HG03108 (cell line): ENCODE measurements at regions not wholly inside any gene's neighbourhood (a gene's known extent, or its start where the extent isn't known, plus 50 kb on each side); places are given as distances from the start of the nearest gene placed in this dataset.
"Not testable (repeated sequence)": the region's sequence is repeated elsewhere in the genome, so short reads cannot be mapped to it uniquely, and the experiment has no call there.

Source experiments
- ATAC-seq: cut with Tn5 transposase; IDR thresholded peaks from one replicate; pipeline ENCODE4 v1.9.1; 2021; ENCODE audit warnings: moderate library complexity; ENCODE audit not compliant: unreplicated experiment

GRCh38 chr5:62933261-62933660, 354.6 kb downstream of the LRRC70 start:
- ATAC-seq, result no peak

DNA sequence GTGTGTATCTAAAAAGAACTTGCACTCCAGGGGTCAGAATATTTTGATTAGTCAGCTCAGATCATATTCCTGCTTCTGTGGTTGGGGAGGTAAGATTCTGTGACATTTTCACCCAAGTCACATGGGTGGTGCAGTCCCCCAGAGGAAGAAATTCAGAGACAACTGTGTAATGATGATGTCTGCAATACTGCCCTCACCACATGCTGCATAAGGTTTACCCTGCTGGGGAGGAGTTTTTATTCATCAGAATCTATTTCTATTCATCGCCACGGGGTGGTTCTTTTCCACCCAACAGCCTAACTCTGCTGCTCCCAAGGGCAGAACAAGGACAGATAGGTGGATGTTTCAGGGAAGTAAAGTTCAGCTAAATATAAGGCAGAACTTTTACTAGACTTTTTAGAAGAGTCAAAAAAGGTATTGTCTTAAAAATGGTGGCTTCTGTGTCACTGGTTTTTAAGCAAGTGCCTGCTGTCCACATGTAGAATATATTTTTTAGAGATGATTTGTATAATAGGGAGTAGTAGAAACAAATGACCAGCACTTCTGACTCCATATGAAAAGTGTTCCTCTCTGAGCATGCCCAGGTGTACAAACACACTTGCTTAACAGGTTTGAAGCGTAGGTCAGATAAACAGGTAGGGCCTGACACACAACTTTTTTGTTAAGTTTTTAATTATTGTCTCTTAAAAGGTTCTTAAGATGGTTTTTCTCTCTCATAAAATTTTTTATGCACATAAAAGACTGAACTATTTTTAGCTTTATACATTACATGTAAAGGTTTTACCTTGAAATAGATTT, 352.7 kb downstream of the LRRC70 start:
- ATAC-seq, result no peak

DNA sequence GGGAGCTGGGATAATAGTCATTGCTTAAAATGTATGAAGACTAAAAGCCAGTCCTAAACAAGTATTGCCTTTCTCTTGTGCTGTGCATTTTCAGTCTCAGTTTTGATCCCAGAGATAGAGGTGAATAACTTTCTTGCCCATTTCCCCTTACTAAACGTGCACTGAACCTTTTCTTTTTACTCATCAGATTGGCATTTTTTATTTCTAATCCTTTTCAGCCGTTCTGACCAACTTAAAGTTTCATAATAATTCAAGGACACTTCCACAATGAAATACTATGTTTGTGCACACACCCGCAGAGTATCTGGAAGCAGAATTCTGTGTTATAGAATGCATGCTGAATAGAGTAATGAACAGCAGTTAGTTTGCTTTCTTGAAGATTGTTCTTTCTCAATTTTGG, 343.6 kb downstream of the LRRC70 start:
- ATAC-seq, result no peak

DNA sequence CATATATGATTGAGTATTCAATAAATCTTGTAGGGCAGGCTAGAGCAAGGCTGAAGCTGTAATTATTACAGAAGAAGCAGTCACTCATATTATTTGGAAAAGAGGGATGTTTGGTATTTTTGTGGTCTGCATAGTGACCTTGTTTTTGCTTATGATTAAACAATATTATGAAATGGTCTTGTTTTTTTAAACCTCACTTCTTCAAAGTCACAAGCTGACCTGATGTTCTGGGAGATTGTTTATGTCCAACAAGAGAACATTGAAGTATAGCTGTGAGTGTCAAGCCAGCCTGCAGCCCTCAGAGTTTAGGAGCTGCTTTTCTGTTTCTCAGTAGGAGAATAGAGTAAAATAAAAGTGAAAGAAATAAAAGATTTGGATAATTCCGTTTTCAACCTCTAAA, 342.2 kb downstream of the LRRC70 start:
- ATAC-seq, result no peak

- ATAC-seq, result no peak
Measured at GRCh38 chr5:62909326-62909725, 330.7 kb downstream of the LRRC70 start.

DNA sequence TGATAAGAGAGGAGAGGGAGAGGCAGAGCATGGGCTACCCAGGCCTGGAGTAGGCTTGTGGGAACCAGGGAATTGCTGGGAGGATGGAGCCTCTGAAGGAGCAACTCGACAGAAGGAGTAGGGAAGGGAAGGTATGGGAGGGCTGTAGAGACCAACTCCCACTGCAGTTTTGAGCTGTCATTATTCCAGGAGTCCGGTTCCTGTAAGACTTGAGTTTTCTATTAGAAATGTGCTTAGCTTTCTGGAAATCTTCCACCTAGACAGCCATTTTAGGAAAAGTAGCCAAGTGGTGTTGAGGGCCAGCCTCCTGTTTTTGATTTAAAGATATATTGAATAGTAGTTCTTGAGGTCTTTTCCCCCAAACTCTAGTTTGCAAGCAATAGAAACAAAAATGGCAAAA, 323.5 kb downstream of the LRRC70 start:
- ATAC-seq, result no peak

DNA sequence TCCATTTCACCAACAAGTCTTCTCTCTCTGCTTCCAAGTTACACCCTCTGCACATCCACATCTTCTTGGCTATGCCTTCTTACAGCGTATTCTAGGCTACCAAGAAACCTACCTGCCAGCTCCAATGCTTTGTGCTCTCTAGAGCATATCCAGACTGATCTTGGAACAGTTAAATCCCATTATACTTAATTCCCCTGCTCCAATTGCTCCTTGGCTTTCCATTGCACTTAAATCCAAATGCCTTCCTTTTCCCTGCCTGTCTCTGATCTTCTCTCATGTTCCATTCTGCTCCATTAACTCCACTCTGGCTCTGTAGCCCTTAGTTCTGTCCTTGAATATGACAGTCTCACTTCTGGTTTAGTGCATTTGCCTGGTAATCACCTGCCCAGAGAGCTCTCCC, 322.4 kb downstream of the LRRC70 start:
- no peak for ATAC-seq

GRCh38 chr5:62896121-62896893, 317.7 kb downstream of the LRRC70 start:
- no peak for ATAC-seq

DNA sequence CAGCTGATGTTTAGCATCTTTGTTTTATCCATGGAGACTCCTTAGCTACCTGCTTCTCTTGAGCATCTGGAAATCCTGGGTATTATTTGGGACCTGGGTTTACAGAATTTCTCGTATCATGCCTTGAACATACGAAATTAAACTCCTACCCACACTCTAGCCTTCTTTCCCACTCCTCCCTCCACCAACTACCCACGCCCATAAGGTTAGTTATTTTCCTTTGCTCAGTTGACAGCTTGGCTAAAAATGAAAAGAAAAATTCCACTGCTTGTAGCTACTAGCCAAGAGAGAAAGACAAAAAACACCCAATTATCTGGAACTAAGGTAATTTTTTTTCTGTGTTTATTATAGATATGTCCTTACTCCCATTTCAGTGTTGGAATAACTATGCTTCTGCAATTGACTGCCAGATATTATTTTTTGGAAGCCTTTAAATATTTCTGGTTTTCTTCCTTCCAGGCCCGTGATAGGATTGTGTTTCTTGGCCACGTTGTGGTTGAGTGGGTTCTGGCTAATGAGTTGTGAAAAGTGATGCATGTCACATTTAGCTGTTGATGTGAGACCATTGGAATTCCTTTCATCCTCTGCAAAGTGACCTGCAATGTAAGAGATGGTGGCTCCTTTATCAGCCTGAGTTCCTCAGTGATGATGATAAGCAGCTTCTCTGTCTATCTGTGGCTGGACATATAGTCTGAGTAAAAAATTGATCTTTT, 308.1 kb downstream of the LRRC70 start:
- no peak for ATAC-seq

DNA sequence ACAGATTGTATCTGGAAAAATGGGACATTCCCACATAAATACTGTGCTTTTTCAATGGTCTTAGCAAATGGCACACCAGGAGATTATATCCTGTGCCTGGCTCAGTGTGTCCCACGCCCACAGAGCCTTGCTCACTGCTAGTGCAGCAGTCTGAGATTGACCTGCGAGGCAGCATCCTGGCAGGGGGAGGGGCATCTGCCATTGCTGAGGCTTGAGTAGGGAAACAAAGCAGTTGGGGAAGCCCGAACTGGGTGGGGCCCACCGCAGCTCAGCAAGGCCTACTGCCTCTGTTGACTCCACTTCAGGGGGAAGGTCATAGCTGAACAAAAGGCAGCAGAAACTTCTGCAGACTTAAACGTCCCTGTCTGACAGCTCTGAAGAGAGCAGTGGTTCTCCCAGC, 258.7 kb downstream of the LRRC70 start:
- ATAC-seq, result not testable (repeated sequence)

- no peak for ATAC-seq
Measured at GRCh38 chr5:62829604-62829986, 251.0 kb downstream of the LRRC70 start.

DNA sequence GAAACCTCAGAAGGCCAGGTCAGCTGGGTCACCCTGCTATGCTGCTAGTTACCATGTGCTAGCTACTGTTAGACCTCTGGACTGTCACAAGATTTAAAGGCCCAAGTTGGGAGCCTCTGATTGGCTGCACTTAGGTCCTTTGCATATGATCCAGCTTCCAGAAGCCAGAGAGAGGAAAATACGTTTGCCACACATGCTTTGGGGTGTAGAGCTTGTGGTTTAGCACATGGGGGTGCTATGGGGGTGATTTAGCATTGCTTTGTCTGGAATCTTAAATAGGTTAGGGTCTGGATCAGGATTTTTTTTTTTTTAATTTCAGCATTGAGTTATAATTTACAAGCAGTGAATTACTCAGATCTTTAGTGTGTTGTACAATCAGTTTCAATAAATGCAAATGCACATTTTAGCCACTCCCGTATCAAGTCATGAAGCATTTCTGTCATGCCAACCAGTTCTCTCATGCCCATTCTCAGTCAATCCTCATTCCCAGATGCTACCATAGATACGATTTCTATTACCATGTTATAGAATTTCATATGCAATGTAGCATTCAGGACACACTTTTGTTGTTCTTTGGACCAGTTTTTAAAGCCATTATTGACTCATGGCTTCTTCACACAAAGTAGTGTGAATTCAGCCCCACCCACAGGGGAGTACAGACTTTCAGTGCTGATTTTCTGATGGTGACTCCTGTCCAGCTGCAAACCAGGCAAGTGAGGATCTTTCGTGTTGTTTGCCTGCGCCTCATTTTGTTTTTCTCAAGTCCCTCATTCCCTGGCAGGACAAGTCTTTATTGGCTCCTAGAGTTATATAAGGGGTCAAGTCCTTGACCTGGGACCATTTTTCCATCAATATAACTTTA, 250.4 kb downstream of the LRRC70 start:
- no peak for ATAC-seq

DNA sequence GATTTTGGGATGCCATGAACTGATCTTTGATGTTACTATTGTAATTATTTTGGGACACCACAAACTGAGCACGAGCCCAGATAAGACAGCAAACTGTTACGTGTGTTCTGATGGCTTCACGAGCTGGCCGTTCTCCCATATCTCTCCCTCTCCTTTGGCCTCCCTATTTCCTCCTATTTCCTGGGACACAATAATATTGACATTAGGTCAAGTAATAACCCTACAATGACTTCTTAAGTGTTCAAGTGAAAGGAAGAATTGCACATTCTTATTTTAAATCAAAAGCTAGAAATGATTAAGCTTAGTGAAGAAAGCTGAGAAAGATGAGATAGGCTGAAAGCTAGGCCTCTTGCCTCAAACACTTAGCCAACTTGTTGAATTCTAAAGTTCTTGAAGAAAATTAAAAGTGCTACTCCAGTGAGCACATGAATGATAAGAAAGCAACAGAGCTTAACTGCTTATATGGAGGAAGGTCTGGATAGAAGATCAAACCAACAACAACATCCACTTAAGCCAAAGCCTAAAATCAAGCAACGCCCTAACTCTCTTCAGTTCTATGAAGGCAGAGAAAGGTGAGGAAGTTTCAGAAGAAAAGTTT, 247.1 kb downstream of the LRRC70 start:
- no peak for ATAC-seq

- no peak for ATAC-seq
Measured at GRCh38 chr5:62824936-62825335, 246.3 kb downstream of the LRRC70 start.

GRCh38 chr5:62817043-62817442, 238.4 kb downstream of the LRRC70 start:
- ATAC-seq, result not testable (repeated sequence)

- ATAC-seq, result no peak
Measured at GRCh38 chr5:62814991-62815390, 236.4 kb downstream of the LRRC70 start.

GRCh38 chr5:62812621-62813255, 234.1 kb downstream of the LRRC70 start:
- no peak for ATAC-seq

DNA sequence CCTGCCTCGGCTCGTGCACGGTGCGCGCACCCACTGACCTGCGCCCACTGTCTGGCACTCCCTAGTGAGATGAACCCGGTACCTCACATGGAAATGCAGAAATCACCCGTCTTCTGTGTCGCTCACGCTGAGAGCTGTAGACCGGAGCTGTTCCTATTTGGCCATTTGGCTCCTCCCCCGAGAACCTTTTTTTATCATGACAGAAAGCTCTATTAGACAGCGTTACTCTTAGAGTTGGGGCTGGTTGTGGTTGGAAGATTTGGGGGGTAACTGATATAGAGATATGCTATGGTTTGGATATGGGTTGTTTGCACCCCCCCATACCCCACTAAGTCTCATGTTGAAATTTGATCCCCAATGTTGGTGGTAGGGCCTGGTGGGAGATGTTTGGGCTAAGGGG, 226.2 kb downstream of the LRRC70 start:
- not testable (repeated sequence) for ATAC-seq

- ATAC-seq, result no peak
Measured at GRCh38 chr5:62795926-62796325, 217.3 kb downstream of the LRRC70 start.

DNA sequence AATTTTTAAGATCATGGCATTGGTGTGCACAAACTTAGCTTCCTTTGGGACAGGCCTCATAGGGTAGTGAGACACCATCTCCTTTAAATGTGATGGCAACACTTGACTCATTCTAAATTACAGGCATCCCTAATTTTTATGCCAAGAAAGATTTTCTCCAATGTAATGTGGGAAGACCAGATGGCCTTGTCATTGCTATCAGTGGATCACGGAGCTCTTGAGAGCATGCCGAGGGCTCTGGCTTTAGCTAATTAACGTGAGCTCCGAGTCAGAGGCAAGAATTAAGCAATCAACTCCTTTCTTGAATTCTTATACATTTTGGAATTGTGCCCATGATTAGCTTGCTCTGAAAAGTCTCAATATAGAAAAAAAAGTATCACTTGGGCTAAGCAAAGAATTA, 215.8 kb downstream of the LRRC70 start:
- ATAC-seq, result no peak
